GM21515 (cell line): ENCODE measurements at regions not wholly inside any gene's neighbourhood (a gene's known extent, or its start where the extent isn't known, plus 50 kb on each side); places are given as distances from the start of the nearest gene placed in this dataset.

ENCODE experiments used
- ATAC-seq: cut with Tn5 transposase; IDR thresholded peaks from one replicate; pipeline ENCODE4 v1.9.1; 2021; ENCODE audit not compliant: unreplicated experiment

GRCh38 chr13:47632311-47632710 lies 368.8 kb downstream of the SUCLA2 start:
- ATAC-seq, result no peak

- ATAC-seq, result no peak
Observed at GRCh38 chr13:47628666-47629065, 372.4 kb downstream of the SUCLA2 start.

GRCh38 chr13:47623862-47624261 lies 377.2 kb downstream of the SUCLA2 start:
- ATAC-seq, result no peak

GRCh38 chr13:47621931-47622330 lies 379.1 kb downstream of the SUCLA2 start:
- ATAC-seq, result no peak

GRCh38 chr13:47611664-47612288 lies 389.3 kb downstream of the SUCLA2 start:
- ATAC-seq, result no peak

GRCh38 chr13:47610687-47611086 lies 390.4 kb downstream of the SUCLA2 start:
- ATAC-seq, result no peak

GRCh38 chr13:47603365-47603764 lies 397.7 kb downstream of the SUCLA2 start:
- no peak for ATAC-seq

GRCh38 chr13:47598340-47598911 lies 402.6 kb downstream of the SUCLA2 start:
- ATAC-seq, result no peak

- no peak for ATAC-seq
Observed at GRCh38 chr13:47594833-47595232, 406.2 kb downstream of the SUCLA2 start.

- ATAC-seq, result no peak
Observed at GRCh38 chr13:47592256-47592655, 408.8 kb downstream of the SUCLA2 start.

GRCh38 chr13:47588676-47589075 lies 412.4 kb downstream of the SUCLA2 start:
- ATAC-seq, result no peak

GRCh38 chr13:47572375-47572774 lies 428.7 kb downstream of the SUCLA2 start:
- no peak for ATAC-seq

GRCh38 chr13:47564041-47564440 lies 437.0 kb downstream of the SUCLA2 start:
- no peak for ATAC-seq

GRCh38 chr13:47556703-47557102 lies 444.4 kb downstream of the SUCLA2 start:
- ATAC-seq, result no peak

- ATAC-seq, result no peak
Observed at GRCh38 chr13:47555235-47555634, 445.8 kb downstream of the SUCLA2 start.

GRCh38 chr13:47553329-47553977 lies 447.6 kb downstream of the SUCLA2 start:
- ATAC-seq, result no peak

- ATAC-seq, result no peak
Observed at GRCh38 chr13:47549219-47549752, 451.8 kb downstream of the SUCLA2 start.

GRCh38 chr13:47548294-47548840 lies 452.7 kb downstream of the SUCLA2 start:
- ATAC-seq, result no peak

- ATAC-seq, result no peak
Observed at GRCh38 chr13:47546391-47547225, 454.5 kb downstream of the SUCLA2 start.

- no peak for ATAC-seq
Observed at GRCh38 chr13:47545201-47546024, 455.7 kb downstream of the SUCLA2 start.
